PC-9 (cell line): ENCODE measurements at regions not wholly inside any gene's neighbourhood (a gene's known extent, or its start where the extent isn't known, plus 50 kb on each side); places are given as distances from the start of the nearest gene placed in this dataset.

Source experiments
- CTCF ChIP-seq: fragments of 200-600 bp; sonication (generic); conservative IDR thresholded peaks from 2 replicates; pipeline ENCODE4 v1.6.1; 2017; ENCODE audit warnings: mixed run types, antibody characterized with exemption, mild to moderate bottlenecking, moderate library complexity
- EZH2 ChIP-seq: fragments of 200-600 bp; sonication (generic); IDR thresholded peaks from 2 replicates; pipeline ENCODE4 v1.8.0; 2017; ENCODE audit warnings: antibody characterized with exemption, low read depth

DNA sequence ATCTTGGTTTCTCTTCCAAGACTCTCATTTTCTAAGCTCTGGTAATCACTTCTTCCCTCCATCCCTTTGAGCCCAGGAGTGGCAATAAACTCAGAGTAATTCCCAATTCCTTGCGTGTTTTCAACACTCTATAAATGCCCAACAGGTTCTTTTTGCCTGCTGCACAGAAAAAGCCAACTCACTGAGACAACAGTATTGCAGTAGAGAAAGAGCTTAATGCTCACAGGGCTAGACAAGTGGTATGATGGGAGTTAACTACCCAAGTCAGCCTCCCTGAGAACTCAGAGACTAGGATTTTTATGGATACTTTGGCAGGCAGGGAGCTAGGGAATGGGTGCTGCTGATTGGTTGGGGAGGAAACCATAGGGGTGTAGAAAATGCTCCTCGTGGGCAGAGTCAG is 103.4 kb downstream of the MTNR1A start:
- TF ChIP-seq CTCF: no peak
- TF ChIP-seq EZH2: no peak
